GM12878 (cell line): ENCODE measurements at regions not wholly inside any gene's neighbourhood (a gene's known extent, or its start where the extent isn't known, plus 50 kb on each side); places are given as distances from the start of the nearest gene placed in this dataset.

Experiments
- ATAC-seq: fragments of 200-7000 bp; cut with Tn5 transposase; 3 replicates; pipeline ENCODE4 v1.9.1; 2020; ENCODE audit warnings: mild to moderate bottlenecking, moderate library complexity
- BruUV-seq: library from RNA; stranded (reverse); fragments of 400-500 nt; replicated peaks from 2 replicates; lab custom pipeline; 2021; lab: Mats Ljungman, UMichigan
- CTCF ChIA-PET: fragments of 300-600 bp; sonication (Branson Sonifier 250); formaldehyde crosslinking; extraction: SDS; loops from one replicate; lab custom pipeline; 2021; ENCODE audit warnings: inconsistent platforms; lab: Yijun Ruan, JAX
- POLR2A ChIA-PET: fragments of 350-600 bp; formaldehyde crosslinking; extraction: SDS; loops from one replicate; lab custom pipeline; 2021; ENCODE audit warnings: inconsistent platforms; lab: Charles Lee
- RAD21 ChIA-PET: fragments of 300-600 bp; sonication (Branson Sonifier 250); formaldehyde crosslinking; loops from one replicate; lab custom pipeline; 2023; ENCODE audit warnings: antibody characterized with exemption; ENCODE audit not compliant: unreplicated experiment; lab: Charles Lee
- SMC1A ChIA-PET: fragments of 300-600 bp; sonication (Branson Sonifier 250); formaldehyde crosslinking; loops from one replicate; lab custom pipeline; 2023; ENCODE audit not compliant: unreplicated experiment, uncharacterized antibody; lab: Charles Lee
- DNase-seq: peaks from one replicate; pipeline ENCODE4 v3.0.0-alpha.2; 2011; ENCODE audit warnings: low read depth, low spot score
- FAIRE-seq: peaks from 3 replicates; lab custom pipeline; 2011; peaks lifted over from hg19 to GRCh38; lab: Jason Lieb, UNC
- H2AFZ ChIP-seq: 2 replicates; pipeline ENCODE4 v1.6.0; 2011; ENCODE audit warnings: low read depth, low read length, control low read depth; ENCODE audit not compliant: control insufficient read depth
- H3K27ac ChIP-seq: 2 replicates; pipeline ENCODE4 v1.5.1; 2011; ENCODE audit warnings: control low read depth; ENCODE audit not compliant: control insufficient read depth, insufficient read depth
- H3K27me3 ChIP-seq, 2 experiments: replicated peaks in 1 of 2; 2 replicates each; pipeline versions ENCODE4 v1.6.0 to v1.6.1; 2011; ENCODE audit warnings: low read length in 1 of 2; ENCODE audit not compliant: control insufficient read depth in 2 of 2, insufficient read depth in 2 of 2
- H3K36me3 ChIP-seq, 2 experiments: 2 replicates each; pipeline ENCODE4 v1.5.1; 2011; ENCODE audit warnings: low read length in 1 of 2; ENCODE audit not compliant: control insufficient read depth in 2 of 2, insufficient read depth in 2 of 2
- H3K4me1 ChIP-seq: 2 replicates; pipeline ENCODE4 v1.6.1; 2011; ENCODE audit warnings: mild to moderate bottlenecking, low read length, moderate library complexity, mixed read lengths; ENCODE audit not compliant: control insufficient read depth, insufficient read depth
- H3K4me2 ChIP-seq: 2 replicates; pipeline ENCODE4 v1.6.0; 2011; ENCODE audit warnings: control low read depth; ENCODE audit not compliant: control insufficient read depth, insufficient read depth
- H3K4me3 ChIP-seq: fragments of 200-600 bp; sonication (generic); 2 replicates; pipeline ENCODE4 v1.5.1; 2016
- H3K79me2 ChIP-seq: 2 replicates; pipeline ENCODE4 v1.6.0; 2011; ENCODE audit warnings: low read length; ENCODE audit not compliant: control insufficient read depth, insufficient read depth
- H3K9ac ChIP-seq: 2 replicates; pipeline ENCODE4 v1.8.0; 2011; ENCODE audit warnings: low read length, control low read depth, mixed read lengths; ENCODE audit not compliant: control insufficient read depth, insufficient read depth
- H3K9me3 ChIP-seq: replicated peaks from 3 replicates; pipeline ENCODE4 v1.5.1; 2011; ENCODE audit warnings: mild to moderate bottlenecking, low read length; ENCODE audit not compliant: control insufficient read depth, insufficient read depth
- H4K20me1 ChIP-seq: 2 replicates; pipeline ENCODE4 v1.6.0; 2011; ENCODE audit not compliant: control insufficient read depth, insufficient read depth
- BCL11A ChIP-seq: IDR thresholded peaks from 2 replicates; pipeline ENCODE4 v1.6.1; 2011; ENCODE audit warnings: low read depth, low read length
- BMI1 ChIP-seq: fragments of 450-650 bp; IDR thresholded peaks from 2 replicates; pipeline ENCODE4 v1.6.1; 2016; ENCODE audit warnings: mild to moderate bottlenecking, moderate library complexity, borderline replicate concordance
- CHD1 ChIP-seq: IDR thresholded peaks from 2 replicates; pipeline ENCODE4 v1.6.1; 2012; ENCODE audit warnings: low read depth, low read length, improper control_type of control experiment
- CREM ChIP-seq: IDR thresholded peaks from 2 replicates; pipeline ENCODE4 v1.6.1; 2014; ENCODE audit warnings: antibody characterized with exemption, low read depth
- KLF5 ChIP-seq: fragments of 450-650 bp; IDR thresholded peaks from 2 replicates; pipeline ENCODE4 v1.6.1; 2014; ENCODE audit warnings: mild to moderate bottlenecking; ENCODE audit not compliant: partially characterized antibody
- MTA2 ChIP-seq: fragments of 450-650 bp; IDR thresholded peaks from 2 replicates; pipeline ENCODE4 v1.6.1; 2016; ENCODE audit warnings: low read depth, mild to moderate bottlenecking, moderate library complexity
- NBN ChIP-seq: fragments of 450-650 bp; IDR thresholded peaks from 2 replicates; pipeline ENCODE4 v1.6.1; 2016
- PAX8 ChIP-seq: fragments of 450-650 bp; IDR thresholded peaks from 2 replicates; pipeline ENCODE4 v1.6.1; 2017; ENCODE audit warnings: mild to moderate bottlenecking, moderate library complexity
- POLR2AphosphoS2 ChIP-seq: IDR thresholded peaks from 2 replicates; pipeline ENCODE4 v1.6.1; 2011; ENCODE audit warnings: low read depth, mild to moderate bottlenecking, low read length, improper control_type of control experiment, moderate library complexity
- RBBP5 ChIP-seq: fragments of 200-600 bp; sonication (generic); conservative IDR thresholded peaks from 2 replicates; pipeline ENCODE4 v1.6.1; 2016
- SKIL ChIP-seq: fragments of 450-650 bp; IDR thresholded peaks from 2 replicates; pipeline ENCODE4 v1.6.1; 2017; ENCODE audit warnings: mild to moderate bottlenecking, low read depth, inconsistent platforms; ENCODE audit not compliant: poor library complexity, severe bottlenecking
- STAT1 ChIP-seq: fragments of 450-650 bp; conservative IDR thresholded peaks from 2 replicates; pipeline ENCODE4 v1.6.1; 2014; ENCODE audit warnings: antibody characterized with exemption, mild to moderate bottlenecking
- SUPT20H ChIP-seq: IDR thresholded peaks from 2 replicates; pipeline ENCODE4 v1.6.1; 2011; ENCODE audit warnings: low read depth, mild to moderate bottlenecking, low read length, moderate library complexity, borderline replicate concordance; ENCODE audit not compliant: control insufficient read depth
- ZNF274 ChIP-seq: IDR thresholded peaks from one replicate; pipeline ENCODE4 v1.8.0; 2011; ENCODE audit not compliant: insufficient read length, insufficient read depth
- WGBS: methylation state at CpG from one replicate; pipeline ENCODE4 v1.1.6; 2016; ENCODE audit warnings: low lambda C conversion rate; ENCODE audit not compliant: insufficient replicate concordance, insufficient coverage; ENCODE audit errors: missing lambda C conversion rate; 5-methylcytosine and 5-hydroxymethylcytosine counted together
- in situ Hi-C: fragments of 300-500 bp; cut with MboI; formaldehyde crosslinking; loops from 9 replicates; pipeline ENCODE4 v1.14.3; 2018; ENCODE audit warnings: mixed read lengths
- intact Hi-C: fragments of 100-400 bp; cut with micrococcal nuclease; formaldehyde crosslinking; loops from one replicate; pipeline ENCODE4 v1.14.2; 2022; ENCODE audit not compliant: unreplicated experiment
- TF ChIP-seq, protein P1 (sequence below): fragments of 450-650 bp; formaldehyde crosslinking; IDR thresholded peaks from 2 replicates; pipeline ENCODE4 v1.4.0; 2022; ENCODE audit warnings: mild to moderate bottlenecking, moderate library complexity

- ChIA-PET CTCF (no interaction called here), POLR2A (no interaction called here), RAD21 (no interaction called here), SMC1A (no interaction called here)
- H3K79me2 ChIP-seq: no peaks in the 10 kb centered on the region
- TF ChIP-seq PAX8: no peak
- TF ChIP-seq STAT1: no peak
- TF ChIP-seq BMI1: no peak
- TF ChIP-seq ZNF274: no peak
- no peak for TF ChIP-seq POLR2AphosphoS2
- no peak for TF ChIP-seq SUPT20H
- in situ Hi-C loops (no loop called here), intact Hi-C loops (loop anchor here (10.0 kb wide), 1 partner anchor 60 kb away; no protein-coding TSS in a partner anchor)
- BruUV-seq: no TSS peak
- H3K4me1 ChIP-seq: no peaks in the 10 kb centered on the region
- no peaks in the 10 kb centered on the region for H3K9me3 ChIP-seq
- no peak overlapping the region for H3K4me3 ChIP-seq
- H3K9ac ChIP-seq: no peak overlapping the region
- ATAC-seq: no peak
- no peak overlapping the region for H3K4me2 ChIP-seq
- WGBS: 0% methylated on average over 2 of the region's 2 CpGs
- no peak overlapping the region for H3K27ac ChIP-seq
- H3K27me3 ChIP-seq: no peaks in the 10 kb centered on the region
- no peaks in the 10 kb centered on the region for H4K20me1 ChIP-seq
- no peak for DNase-seq
- no peaks in the 10 kb centered on the region for H3K36me3 ChIP-seq
- no peak for FAIRE-seq
- H2AFZ ChIP-seq: no peak overlapping the region
These were observed 658.2 kb upstream of the MKI67 start for GRCh38 chr10:128784444-128784843.

DNA sequence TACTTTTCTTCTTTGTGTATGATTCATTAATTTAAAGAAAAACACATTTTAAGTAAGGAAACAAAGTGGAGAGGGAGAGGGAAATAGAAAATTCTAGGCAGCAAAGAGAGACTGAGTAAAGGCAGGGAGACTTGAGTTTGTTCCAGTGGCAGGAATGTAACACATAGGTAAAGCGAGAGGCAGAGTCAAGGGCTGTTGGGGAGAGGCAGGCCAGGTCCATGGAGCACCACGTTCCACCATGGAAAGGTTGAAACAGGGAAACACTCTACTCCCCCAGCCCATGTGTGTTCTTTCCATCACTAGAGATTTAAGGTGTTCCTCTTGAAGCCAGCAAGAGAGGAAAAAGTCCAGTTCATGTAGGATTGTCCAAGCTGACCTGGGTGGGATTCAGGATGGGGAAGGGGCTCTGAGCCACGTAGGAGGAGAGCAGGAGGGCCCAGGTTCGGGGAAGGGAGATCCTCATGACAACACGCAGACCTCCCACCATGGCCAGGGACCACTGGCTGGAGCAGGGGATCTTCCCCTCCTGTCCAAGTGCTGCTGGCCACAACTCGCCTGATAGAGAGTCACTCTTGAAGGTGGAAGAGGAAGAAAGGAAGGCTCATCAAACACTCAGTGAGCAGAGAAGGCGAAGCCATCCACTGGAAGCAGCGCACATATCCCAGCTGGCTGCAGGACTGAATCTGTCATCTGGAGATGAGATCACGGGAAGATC lies 666.4 kb upstream of the MKI67 start:
- intact Hi-C loops: no loop called here
- POLR2A ChIA-PET: no interaction called here
- Histone ChIP-seq H3K4me2 (no peak overlapping the region), H4K20me1 (no peaks in the 10 kb centered on the region), H3K27ac (no peak overlapping the region), H3K4me1 (no peaks in the 10 kb centered on the region), H3K9me3 (no peaks in the 10 kb centered on the region), H3K9ac (no peak overlapping the region), H3K4me3 (no peak overlapping the region), H3K79me2 (no peaks in the 10 kb centered on the region), H2AFZ (no peak overlapping the region), H3K27me3 (no peaks in the 10 kb centered on the region), H3K36me3 (no peaks in the 10 kb centered on the region)
- RAD21 ChIA-PET: no interaction called here
- ATAC-seq (no peak), DNase-seq (no peak), FAIRE-seq (no peak)
- CTCF ChIA-PET: no interaction called here
- BruUV-seq: no TSS peak
- SMC1A ChIA-PET: no interaction called here
- 17% methylated on average over 9 of the region's 9 CpGs for WGBS
- in situ Hi-C loops: no loop called here
- TF ChIP-seq RBBP5 (no peak), KLF5 (no peak), SKIL (no peak), BCL11A (no peak), CHD1 (no peak), MTA2 (no peak), NBN (no peak), CREM (no peak)
- TF ChIP-seq, protein P1, sequence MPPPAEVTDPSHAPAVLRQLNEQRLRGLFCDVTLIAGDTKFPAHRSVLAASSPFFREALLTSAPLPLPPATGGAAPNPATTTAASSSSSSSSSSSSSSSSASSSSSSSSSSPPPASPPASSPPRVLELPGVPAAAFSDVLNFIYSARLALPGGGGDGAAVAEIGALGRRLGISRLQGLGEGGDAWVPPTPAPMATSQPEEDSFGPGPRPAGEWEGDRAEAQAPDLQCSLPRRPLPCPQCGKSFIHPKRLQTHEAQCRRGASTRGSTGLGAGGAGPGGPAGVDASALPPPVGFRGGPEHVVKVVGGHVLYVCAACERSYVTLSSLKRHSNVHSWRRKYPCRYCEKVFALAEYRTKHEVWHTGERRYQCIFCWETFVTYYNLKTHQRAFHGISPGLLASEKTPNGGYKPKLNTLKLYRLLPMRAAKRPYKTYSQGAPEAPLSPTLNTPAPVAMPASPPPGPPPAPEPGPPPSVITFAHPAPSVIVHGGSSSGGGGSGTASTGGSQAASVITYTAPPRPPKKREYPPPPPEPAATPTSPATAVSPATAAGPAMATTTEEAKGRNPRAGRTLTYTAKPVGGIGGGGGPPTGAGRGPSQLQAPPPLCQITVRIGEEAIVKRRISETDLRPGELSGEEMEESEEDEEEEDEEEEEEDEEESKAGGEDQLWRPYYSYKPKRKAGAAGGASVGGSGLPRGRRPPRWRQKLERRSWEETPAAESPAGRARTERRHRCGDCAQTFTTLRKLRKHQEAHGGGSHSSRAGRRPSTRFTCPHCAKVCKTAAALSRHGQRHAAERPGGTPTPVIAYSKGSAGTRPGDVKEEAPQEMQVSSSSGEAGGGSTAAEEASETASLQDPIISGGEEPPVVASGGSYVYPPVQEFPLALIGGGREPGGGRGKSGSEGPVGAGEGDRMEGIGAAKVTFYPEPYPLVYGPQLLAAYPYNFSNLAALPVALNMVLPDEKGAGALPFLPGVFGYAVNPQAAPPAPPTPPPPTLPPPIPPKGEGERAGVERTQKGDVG (CRISPR knock-in tag): no peak
